Posterior vena cava (tissue), 2 donors: ENCODE measurements at regions not wholly inside any gene's neighbourhood (a gene's known extent, or its start where the extent isn't known, plus 50 kb on each side); places are given as distances from the start of the nearest gene placed in this dataset.

Experiments
- DNase-seq: peaks from one replicate; pipeline ENCODE4 v3.0.0-alpha.2; 2020; ENCODE audit warnings: low spot score
- intact Hi-C, 2 donors: fragments of 100-400 bp; cut with DNase I; formaldehyde crosslinking; loops; one replicate each; pipeline versions ENCODE4 v1.14.1 to v1.14.2; 2022 to 2023
- donor health status: DM: yes; HTN: yes; CAD: no.
- donor health status: DM: yes; HTN: yes; CAD: no.

- no peak for DNase-seq
- intact Hi-C loops: no loop called here
Observed at GRCh38 chr12:89821896-89822295, 113.3 kb upstream of the ATP2B1 start.

GRCh38 chr12:89817501-89818226 is 109.0 kb upstream of the ATP2B1 start:
- DNase-seq: no peak
- intact Hi-C loops: no loop called here

- DNase-seq: no peak
- intact Hi-C loops: no loop called here
Observed at GRCh38 chr12:89815225-89815624, 106.6 kb upstream of the ATP2B1 start.

GRCh38 chr12:89803412-89803811 is 94.8 kb upstream of the ATP2B1 start:
- intact Hi-C loops: no loop called here
- no peak for DNase-seq

- intact Hi-C loops: no loop called here
- no peak for DNase-seq
Observed at GRCh38 chr12:89801284-89801683, 92.6 kb upstream of the ATP2B1 start.

GRCh38 chr12:89800435-89800834 is 91.8 kb upstream of the ATP2B1 start:
- intact Hi-C loops: no loop called here

GRCh38 chr12:89799316-89799715 is 90.7 kb upstream of the ATP2B1 start:
- no peak for DNase-seq
- intact Hi-C loops: no loop called here

More at GRCh38 chr12:89800435-89800834, 91.8 kb upstream of the ATP2B1 start:
- DNase-seq: no peak

GRCh38 chr12:89797436-89797835 is 88.8 kb upstream of the ATP2B1 start:
- DNase-seq: no peak
- intact Hi-C loops: no loop called here

GRCh38 chr12:89796798-89797382 is 88.3 kb upstream of the ATP2B1 start:
- intact Hi-C loops: no loop called here
- no peak for DNase-seq

GRCh38 chr12:89793946-89794345 is 85.3 kb upstream of the ATP2B1 start:
- no peak for DNase-seq

GRCh38 chr12:89791286-89791685 is 82.6 kb upstream of the ATP2B1 start:
- intact Hi-C loops: no loop called here
- no peak for DNase-seq

More at GRCh38 chr12:89793946-89794345, 85.3 kb upstream of the ATP2B1 start:
- intact Hi-C loops: no loop called here

- no peak for DNase-seq
- intact Hi-C loops: no loop called here
Observed at GRCh38 chr12:89789862-89790261, 81.2 kb upstream of the ATP2B1 start.

- no peak for DNase-seq
- intact Hi-C loops: no loop called here
Observed at GRCh38 chr12:89787763-89788162, 79.1 kb upstream of the ATP2B1 start.

- no peak for DNase-seq
- intact Hi-C loops: no loop called here
Observed at GRCh38 chr12:89786177-89786810, 77.7 kb upstream of the ATP2B1 start.

GRCh38 chr12:89783359-89784060 is 74.9 kb upstream of the ATP2B1 start:
- DNase-seq: no peak

GRCh38 chr12:89782807-89783206 is 74.2 kb upstream of the ATP2B1 start:
- DNase-seq: no peak
- intact Hi-C loops: no loop called here

More at GRCh38 chr12:89783359-89784060, 74.9 kb upstream of the ATP2B1 start:
- intact Hi-C loops: no loop called here

GRCh38 chr12:89781946-89782550 is 73.4 kb upstream of the ATP2B1 start:
- intact Hi-C loops: no loop called here
- no peak for DNase-seq

- no peak for DNase-seq
- intact Hi-C loops: no loop called here
Observed at GRCh38 chr12:89781156-89781555, 72.5 kb upstream of the ATP2B1 start.

GRCh38 chr12:89779090-89779489 is 70.5 kb upstream of the ATP2B1 start:
- intact Hi-C loops: no loop called here
- DNase-seq: no peak
